GM19463 (cell line): ENCODE measurements at regions not wholly inside any gene's neighbourhood (a gene's known extent, or its start where the extent isn't known, plus 50 kb on each side); places are given as distances from the start of the nearest gene placed in this dataset.
A peak's percentile ranks its signal among the peaks of the same experiment; 100 is the strongest.

Experiments used
- ATAC-seq: cut with Tn5 transposase; IDR thresholded peaks from one replicate; pipeline ENCODE4 v1.9.1; 2021; ENCODE audit warnings: mild to moderate bottlenecking, moderate library complexity; ENCODE audit not compliant: unreplicated experiment

DNA sequence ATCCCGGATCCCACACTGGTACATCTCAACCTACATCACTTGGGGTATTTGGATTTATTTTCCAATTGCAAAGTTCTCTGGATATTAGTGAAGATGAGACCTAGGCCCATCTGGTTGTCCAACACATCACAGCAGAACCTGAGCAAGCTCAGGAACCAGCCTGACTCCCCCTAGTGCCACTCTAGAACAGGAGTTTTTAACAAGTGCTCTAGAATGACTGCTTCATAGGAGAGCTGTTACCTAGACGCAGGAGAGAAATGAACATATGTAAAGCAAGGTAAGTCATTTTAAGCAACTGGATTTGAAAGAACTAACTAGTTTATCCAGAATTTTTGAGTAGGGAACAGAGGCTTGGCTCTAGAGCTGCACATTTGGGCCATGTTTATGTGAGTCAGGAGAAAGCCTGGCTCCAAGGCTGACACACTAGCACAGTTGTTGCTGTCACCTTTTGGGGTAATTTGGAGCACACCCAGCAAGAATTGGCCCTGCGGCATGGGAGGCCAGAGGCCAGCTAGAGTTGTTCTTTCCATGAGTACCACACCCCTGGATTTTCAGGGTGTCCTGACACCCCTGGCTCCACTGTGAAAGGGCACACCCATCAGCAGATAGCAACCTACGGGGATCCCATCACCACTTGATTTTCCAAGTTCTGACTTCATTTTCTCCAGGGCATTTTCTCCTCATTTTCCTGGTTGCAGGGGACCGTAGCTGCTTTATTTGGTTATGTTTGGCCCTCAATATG lies 110.9 kb upstream of the LPAR1 start:
- peak; percentile 46 for ATAC-seq

DNA sequence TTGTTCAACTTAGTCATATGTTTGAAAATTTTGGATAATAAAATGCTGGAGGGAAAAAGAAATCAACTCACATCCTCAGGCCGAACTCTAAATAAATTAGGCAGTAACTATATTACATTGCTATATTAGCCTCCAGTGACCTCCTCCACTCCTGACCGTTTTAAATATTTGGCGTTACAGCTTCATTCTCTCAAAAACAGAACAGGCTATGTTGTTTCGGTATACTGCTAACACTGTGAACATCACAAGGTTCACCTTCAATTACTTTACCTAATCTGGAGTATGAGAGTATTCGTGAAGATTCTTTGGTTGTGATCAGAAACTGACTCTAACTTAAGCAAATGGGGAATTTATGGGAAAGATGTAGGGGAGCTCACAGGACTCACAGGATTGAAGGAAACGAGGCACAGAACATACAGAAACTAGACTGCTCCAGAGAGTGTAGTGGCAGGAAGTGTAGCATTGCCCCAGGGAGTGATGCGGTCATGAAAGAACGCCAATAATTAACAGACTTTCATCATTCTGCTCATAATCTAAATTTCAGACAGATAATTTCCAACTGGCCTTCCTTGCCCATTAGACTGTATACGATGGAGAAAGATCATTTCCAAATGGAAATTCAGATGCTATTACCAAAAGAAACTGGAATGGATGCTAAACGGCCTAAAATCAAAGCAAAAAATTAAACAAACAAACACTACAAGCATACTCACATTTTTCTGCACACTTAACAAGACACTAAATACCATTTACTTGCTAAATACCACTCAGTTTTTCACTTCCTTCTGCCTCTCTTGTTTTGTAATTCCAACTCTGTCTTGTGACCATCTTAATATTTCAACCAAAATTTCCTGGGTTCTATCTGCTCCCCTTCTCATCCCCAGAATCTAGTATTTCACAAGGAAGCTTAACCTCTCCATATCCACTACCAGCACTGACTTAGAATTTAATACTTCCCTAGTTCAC lies 110.1 kb upstream of the LPAR1 start:
- peak; percentile 76 for ATAC-seq

DNA sequence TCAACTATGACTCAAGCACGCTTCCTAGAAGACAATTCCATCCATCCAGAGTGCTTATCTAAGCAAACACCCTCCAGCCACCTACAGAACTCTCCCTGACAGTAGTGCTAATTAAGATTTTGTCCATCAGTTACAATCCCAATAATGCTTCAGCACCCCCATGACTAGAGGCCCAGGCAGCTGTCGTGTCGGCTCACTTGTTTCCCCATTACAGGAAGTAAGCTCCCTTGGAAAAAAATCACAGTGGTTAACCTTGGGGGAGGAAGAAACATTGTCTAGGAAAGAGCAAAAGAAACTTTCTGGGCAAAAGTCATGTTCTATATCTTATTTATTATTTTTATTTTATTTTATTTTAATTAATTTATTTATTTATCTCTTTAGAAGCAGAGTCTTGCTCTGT lies 108.8 kb upstream of the LPAR1 start:
- no peak for ATAC-seq

DNA sequence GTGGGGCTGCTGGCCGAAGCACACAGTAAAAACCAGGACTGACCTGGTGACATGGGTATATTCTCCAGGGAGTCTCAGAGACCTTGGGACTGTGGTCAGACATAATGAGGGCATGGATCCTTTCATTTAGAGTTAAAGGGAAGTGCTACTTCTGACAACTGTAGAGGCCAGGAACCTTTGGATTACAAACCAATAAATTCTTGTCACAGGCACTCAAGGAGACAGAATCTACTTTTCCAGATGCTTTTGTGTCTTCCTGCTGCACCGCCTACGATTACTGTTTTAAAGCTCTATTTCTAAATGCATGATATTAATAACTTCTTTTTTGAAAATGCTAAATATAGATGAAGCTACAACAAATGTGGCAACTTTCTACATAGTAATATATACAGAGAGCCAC lies 106.5 kb upstream of the LPAR1 start:
- ATAC-seq, result no peak

DNA sequence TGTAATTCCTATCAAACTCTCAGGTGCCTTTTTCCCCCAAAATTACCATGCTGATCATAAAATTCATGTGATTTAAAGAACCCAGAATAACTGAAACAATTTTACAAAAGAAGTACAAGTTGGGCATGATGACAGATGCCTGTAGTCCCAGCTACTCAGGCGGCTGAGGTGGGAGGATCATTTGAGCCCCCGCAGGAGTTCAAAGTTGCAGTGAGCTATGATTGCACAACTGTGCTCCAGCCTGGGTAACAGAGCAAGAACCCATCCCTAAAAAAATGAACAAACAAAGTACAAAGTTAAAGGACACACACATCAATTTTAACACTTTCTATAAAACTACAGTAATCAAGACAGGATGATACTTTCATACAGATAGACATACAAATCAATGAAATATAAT lies 97.9 kb upstream of the LPAR1 start:
- no peak for ATAC-seq

DNA sequence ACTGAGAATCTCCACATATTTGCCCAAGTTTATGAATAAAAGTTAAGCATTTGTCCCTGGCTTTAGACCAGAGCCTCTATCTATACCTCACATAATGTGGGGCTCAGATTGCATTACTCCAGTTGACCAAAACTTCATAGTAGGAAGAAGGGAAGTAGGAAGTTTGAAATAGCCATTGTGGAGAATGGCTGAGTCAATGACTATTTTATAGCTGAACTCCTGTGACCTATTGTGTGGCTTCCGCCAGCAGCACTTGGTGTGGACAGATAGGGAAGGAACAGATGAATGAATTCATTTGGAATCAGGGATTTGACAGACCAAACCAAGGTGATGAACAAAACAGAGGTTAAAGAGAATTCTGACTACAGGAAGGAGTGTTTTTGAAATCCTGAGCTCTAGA lies 92.9 kb upstream of the LPAR1 start:
- no peak for ATAC-seq

DNA sequence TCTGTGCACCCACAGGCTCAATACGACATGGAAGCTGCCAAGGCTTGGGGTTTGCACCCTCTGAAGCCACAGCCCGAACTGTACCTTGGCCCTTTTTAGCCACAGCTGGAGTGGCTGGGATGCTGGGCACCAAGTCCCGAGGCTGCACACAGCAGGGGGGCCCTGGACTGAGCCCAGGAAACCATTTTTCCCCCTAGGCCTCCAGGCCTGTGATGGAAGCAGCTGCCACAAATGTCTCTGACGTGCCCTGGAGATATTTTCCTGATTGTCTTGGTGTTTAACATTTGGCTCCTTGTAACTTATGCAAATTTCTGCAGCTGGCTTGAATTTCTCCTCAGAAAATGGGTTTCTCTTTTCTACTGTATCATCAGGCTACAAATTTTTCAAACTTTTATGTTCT lies 82.3 kb upstream of the LPAR1 start:
- ATAC-seq, result no peak

DNA sequence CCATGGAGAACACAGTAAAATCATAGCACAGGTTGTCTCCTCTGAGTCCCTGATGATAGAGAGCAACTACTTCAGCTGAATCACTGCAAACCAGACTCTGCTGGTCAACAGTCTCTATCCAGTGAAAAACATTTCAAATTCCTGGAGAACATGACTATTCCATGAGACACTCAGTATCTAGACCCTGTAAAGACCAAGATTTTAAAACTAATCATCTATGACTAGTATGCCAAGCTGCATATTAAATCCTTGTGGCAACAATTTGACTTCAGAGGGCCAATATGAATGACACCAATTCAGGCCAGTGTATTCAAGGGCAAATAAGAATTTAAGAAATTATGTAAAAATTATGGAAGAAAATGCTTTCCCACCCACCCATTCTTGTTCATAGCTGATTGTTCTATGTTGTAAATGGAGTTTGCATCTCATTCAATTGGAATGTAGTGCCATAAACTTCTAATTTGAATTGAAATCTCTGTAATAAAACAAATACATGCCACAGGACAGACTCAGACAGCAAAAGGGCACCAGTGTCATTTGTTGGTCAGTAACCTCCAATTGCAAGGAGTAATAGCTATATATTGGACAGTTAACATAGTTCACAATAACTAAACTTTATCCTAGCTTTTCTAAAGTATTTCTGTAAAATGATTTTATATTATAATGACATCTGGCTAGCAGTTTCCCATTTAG lies 80.1 kb upstream of the LPAR1 start:
- ATAC-seq, result no peak

DNA sequence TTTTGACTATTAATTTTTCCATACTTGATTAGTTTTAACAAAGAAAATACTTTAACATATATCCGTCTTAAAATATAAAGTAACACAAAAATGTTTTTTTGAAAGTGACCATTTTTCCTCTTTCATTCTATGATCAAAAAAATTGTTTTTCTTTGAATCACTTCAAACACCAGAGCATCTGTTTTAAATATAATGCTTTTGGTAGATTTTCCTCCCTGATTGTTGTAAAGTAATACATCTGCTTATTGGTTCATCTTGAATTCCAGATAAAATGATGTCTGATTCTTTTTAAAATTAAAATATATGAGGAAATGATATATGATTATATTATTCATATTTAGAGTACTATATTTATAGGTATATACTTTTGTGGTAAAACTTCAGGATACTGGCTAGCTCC lies 76.2 kb upstream of the LPAR1 start:
- no peak for ATAC-seq

DNA sequence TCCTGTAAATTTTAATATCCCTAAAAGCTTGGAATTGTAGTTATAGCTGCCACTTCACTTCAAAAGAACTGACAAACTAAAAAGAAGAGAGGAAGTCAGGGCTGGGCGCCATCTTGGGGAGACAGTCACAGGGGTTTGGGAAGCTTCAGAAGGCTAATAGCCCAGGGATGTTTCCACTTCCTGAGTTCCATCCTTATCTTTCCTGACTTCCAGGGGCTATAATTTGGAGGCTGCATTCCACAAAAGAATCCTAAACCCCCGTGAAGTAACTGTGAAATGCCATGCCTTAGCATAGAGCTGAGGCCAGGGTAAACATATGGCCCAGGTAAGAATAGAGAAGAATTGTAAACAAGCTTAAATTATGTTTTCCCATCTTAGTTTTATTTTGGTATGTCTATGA lies 75.4 kb upstream of the LPAR1 start:
- no peak for ATAC-seq

DNA sequence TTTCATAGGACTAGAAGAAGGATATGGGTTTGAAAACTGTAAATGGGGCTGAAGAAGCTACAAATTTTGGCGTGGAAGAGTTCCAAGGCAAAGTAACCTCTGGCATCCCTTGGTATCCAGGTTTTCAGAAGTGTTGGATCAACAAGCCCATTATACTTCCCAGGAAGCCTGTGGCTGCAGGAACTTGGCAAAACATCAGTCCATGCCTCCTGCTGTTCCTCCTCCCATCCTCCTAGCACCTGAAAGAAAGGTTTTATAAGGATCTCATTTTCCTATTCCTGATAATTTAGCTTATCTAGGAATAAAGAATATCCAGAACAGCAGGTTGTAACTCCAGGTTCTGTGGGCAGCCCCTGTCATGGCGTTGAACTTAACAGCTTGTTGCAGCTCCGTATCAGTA lies 72.5 kb upstream of the LPAR1 start:
- no peak for ATAC-seq

DNA sequence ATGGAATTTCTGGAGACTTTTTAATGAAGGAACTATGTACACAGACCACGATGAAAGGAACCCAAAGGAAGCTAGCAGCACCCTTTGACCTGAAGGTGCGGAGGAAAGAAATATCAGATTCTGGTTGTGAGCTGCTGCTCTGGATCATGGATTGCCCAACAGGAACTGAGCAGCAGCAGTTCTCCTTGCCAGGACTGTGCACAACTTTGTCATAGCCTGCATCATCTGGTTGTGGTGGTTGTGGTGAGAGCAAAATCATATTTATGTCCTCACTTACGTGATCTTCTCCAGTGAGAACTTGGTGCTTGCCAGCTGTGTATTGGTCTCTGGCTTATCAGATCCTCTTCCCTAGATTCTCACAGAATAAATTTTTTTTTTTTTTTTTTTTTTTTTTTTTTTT lies 70.7 kb upstream of the LPAR1 start:
- ATAC-seq, result no peak

DNA sequence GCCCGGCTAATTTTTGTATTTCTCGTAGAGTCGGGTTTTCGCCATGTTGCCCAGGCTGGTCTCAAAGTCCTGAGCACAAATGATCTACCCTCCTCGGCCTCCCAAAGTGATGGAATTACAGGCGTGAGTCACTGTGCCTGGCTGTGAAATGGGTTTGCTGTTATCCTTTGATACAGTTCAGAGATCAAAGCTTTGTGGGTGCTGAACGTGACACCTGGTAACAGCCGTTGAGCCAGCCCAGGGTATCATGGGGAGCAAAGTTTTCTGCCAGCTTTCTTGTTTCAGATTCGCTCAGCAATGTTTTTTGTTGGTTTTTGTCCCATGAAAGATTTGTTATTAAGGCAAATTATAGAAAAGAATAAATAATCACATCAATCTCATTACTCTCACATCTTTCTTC lies 68.9 kb upstream of the LPAR1 start:
- ATAC-seq, result no peak

DNA sequence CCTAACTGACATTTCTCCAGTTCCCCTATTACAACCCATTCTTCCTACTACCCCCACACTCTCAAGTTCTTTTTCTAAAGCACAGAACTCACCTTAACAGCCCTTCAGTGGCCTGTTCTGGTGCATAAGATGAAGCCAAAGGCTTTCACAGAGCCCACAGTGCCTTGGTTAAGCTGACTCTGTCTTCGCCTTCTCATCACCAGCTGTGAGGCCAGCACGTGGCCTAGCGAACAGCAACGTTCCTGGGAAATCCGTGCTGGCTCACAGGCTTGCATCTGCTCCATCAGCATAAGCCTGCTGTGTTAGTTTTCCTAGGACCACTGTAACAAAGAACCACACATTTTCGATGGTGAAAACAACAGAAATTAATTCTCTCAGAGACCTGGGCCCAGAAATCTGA lies 67.9 kb upstream of the LPAR1 start:
- no peak for ATAC-seq

DNA sequence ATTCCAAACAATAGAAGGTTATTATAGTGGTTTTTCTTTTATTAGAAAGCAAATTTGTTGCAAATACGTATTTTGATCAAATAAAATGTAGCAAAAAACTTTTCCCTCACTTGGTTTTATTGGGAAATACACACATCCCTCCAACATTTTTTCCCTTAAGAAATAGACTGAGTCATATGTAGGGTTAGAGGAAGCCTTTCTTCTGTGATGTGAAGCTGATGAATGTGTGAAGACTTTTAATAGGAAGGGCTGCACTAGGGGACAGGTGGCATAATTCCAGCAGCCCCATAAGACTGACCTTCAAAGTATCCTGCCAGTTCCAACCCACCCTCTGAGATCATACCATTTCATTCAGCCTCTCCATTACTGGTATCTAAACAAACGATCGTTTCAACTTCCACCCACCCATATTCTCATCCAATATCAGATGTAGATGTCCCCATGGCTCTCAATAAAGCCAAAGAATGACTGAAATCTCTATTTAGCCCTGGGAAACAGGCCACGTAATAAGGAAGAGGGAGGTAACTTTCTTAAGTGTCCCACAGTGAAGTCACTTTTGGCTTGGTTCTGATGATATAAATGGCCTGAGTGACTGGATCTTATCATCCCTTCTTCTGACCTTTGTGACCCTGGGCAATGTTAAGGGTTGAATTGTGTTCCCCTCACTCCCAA lies 64.7 kb upstream of the LPAR1 start:
- no peak for ATAC-seq

DNA sequence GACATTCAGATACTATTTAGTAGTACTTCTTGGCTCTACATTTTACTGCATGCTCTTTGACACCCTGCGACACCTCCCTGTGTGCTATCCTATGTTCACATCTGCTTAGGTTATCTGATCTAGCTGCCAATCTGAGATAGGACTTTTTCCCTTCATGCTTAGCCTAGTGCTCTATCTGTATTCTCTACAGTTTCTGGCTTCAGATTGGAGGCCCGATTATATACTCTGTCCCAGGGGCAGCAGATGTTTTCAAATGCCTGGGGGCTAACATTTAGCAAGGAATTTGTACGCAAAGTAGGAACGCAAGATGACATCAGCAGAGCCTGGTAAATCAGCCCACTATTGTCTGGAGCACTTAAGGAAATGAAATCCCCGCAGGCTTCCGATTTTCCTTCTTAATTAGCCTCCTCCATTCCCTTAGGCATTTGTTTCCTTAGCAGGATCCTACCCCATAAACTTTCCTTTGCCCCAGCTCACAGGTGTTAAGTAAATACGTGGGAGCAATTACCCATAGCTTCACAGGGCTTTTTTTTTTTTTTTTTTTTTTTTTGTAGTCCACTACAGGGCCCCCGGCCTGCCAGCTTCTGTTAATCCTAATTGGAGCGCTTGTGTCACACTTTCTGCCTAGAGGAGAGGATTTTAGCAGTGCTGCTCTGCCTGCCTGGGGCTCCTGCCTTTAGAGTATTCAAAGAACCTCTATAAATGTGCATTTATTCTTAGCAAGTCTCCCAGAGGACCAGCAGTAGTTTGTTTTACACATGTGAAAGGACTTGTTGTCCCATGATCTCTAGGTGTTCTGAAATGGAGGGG lies 61.1 kb upstream of the LPAR1 start:
- ATAC-seq, result no peak

DNA sequence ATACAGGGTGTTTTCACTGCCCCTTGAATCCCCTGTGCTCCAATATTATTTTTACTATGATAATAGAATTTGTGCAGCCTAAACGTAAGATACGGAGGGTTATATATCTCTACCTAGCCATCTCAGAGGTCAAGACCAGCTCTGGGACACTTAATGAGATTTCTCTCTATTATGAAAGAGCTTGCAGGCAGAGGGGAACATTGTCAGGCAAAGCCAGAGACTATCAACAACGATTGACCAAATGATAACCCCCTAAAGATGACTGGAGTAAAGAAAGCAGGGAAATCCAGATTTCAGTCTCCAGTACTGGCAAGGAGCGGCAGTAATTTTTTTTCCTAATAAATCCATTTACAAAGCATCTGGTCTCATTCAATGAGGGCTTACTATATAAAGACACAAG lies 59.8 kb upstream of the LPAR1 start:
- ATAC-seq, result no peak

DNA sequence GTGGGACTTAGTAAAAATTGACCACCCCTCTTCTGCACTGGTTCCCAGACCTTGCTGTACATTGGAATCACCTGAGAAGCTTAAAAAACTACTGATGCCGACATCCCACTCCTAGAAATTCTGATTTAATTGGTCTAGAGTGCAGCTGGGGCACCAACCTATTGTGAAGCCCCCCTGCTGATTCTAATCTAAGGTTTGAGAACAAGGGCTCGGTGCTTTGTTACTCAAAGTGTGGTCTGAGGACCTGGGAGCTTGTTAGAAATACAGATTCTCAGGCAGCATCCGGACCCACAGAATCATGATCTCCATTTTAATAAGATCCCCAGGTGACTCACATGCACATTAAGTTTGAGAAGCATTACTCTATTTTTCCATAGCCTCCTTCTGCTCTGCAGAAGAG lies 57.8 kb upstream of the LPAR1 start:
- no peak for ATAC-seq

DNA sequence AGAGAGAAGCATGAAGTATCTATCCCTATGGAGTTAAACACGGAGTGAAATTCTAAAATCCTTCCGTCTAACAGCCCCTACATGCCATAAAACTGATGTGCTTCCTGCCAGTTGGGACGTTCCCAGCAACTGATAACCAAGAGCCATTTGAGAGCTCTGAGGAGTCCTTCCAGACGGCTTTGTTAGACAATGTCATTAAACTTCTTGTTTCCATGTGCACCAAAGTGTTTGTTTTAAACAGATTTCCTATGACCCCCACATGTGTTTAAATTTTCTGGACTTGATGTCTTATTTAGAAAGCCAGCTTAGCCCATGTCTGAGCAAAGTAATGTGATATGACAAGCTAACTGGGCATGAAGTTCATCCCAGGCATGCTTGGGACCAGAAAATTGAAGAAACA lies 57.2 kb upstream of the LPAR1 start:
- no peak for ATAC-seq

DNA sequence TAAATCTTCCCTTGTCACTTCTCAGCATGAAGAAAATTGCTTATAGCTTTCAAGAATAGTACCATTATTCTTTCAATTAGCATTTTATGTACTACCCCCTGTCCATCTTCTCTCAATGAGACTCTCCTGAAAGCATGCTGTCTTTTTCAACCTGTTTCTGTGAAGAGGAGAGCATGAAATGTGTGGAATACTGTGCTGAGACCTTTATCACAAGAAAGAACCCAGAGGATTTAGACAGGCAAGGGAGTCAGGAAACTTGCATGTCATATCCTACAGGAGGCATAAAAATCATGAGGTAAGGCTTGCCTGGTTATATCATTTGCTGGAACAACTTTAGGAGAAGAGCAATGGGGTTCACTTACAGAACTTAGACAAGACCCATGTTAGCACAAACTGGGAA lies 56.7 kb upstream of the LPAR1 start:
- no peak for ATAC-seq
